ENCODE measurements at regions not wholly inside any gene's neighbourhood (a gene's known extent, or its start where the extent isn't known, plus 50 kb on each side); places are given as distances from the start of the nearest gene placed in this dataset.

GRCh38 chr10:109115179-109115578 lies 808.1 kb downstream of the XPNPEP1 start:
- no peak for DNase-seq
- Histone ChIP-seq H3K4me3 (no peak overlapping the region), H3K36me3 (ENCODE audit: low read depth, missing control alignments) (no peaks in the 10 kb centered on the region), H3K27me3 (no peaks in the 10 kb centered on the region), H3K9me3 (no peaks in the 10 kb centered on the region), H3K4me1 (no peaks in the 10 kb centered on the region), H3K27ac (no peak overlapping the region)
- TF ChIP-seq, protein P1, sequence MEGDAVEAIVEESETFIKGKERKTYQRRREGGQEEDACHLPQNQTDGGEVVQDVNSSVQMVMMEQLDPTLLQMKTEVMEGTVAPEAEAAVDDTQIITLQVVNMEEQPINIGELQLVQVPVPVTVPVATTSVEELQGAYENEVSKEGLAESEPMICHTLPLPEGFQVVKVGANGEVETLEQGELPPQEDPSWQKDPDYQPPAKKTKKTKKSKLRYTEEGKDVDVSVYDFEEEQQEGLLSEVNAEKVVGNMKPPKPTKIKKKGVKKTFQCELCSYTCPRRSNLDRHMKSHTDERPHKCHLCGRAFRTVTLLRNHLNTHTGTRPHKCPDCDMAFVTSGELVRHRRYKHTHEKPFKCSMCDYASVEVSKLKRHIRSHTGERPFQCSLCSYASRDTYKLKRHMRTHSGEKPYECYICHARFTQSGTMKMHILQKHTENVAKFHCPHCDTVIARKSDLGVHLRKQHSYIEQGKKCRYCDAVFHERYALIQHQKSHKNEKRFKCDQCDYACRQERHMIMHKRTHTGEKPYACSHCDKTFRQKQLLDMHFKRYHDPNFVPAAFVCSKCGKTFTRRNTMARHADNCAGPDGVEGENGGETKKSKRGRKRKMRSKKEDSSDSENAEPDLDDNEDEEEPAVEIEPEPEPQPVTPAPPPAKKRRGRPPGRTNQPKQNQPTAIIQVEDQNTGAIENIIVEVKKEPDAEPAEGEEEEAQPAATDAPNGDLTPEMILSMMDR (IDR thresholded peaks at IDR 0.05) = no peak
- no peak for TF ChIP-seq POLR2A (IDR thresholded peaks at IDR 0.05)
- intact Hi-C loops (cut with DNase I; ENCODE audit: low total_unique reads) = no loop called here
- WGBS, 2 donors = 85 to 92% methylated on average over 2 of the region's 2 CpGs

DNA sequence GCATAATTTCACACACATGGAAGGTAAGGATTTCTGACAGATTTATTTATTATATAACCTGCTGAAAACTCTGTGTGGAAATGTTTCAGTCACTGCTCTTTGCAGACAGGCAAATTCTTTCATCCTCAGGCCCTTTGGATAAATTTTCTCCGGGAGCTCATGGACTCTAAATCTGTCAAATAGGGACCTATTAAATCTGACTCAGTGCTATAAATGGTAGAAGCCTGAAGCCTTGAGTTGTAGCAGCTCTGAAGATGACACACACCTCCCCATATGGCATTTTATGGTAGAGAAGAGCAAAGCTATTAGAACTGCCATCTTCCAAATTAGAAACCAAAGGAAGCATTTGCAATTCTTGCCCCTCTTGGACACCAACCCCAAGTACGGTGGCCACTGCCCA lies 808.7 kb downstream of the XPNPEP1 start:
- intact Hi-C loops (cut with DNase I; ENCODE audit: low total_unique reads) = no loop called here
- WGBS, 2 donors = 78 to 83% methylated on average over 2 of the region's 2 CpGs
- Histone ChIP-seq H3K27me3 (no peaks in the 10 kb centered on the region), H3K27ac (no peak overlapping the region), H3K9me3 (no peaks in the 10 kb centered on the region), H3K4me1 (no peaks in the 10 kb centered on the region), H3K36me3 (ENCODE audit: low read depth, missing control alignments) (no peaks in the 10 kb centered on the region), H3K4me3 (no peak overlapping the region)
- TF ChIP-seq, protein P1 (IDR thresholded peaks at IDR 0.05) = no peak
- no peak for TF ChIP-seq POLR2A (IDR thresholded peaks at IDR 0.05)
- DNase-seq = no peak

- TF ChIP-seq, protein P1 (IDR thresholded peaks at IDR 0.05) = no peak
- TF ChIP-seq POLR2A (IDR thresholded peaks at IDR 0.05) = no peak
- no peak overlapping the region for H3K27ac ChIP-seq
- H3K9me3 ChIP-seq = no peaks in the 10 kb centered on the region
- no peak for DNase-seq
- intact Hi-C loops (cut with DNase I; ENCODE audit: low total_unique reads) = no loop called here
- no peaks in the 10 kb centered on the region for H3K4me1 ChIP-seq
- no peaks in the 10 kb centered on the region for H3K27me3 ChIP-seq
- H3K36me3 ChIP-seq (ENCODE audit: low read depth, missing control alignments) = no peaks in the 10 kb centered on the region
- H3K4me3 ChIP-seq = no peak overlapping the region
Measured at GRCh38 chr10:109106604-109107003, 816.7 kb downstream of the XPNPEP1 start.

GRCh38 chr10:109105725-109106124 lies 817.6 kb downstream of the XPNPEP1 start:
- 79 to 85% methylated on average over 2 of the region's 2 CpGs for WGBS, 2 donors
- no peak for TF ChIP-seq POLR2A (IDR thresholded peaks at IDR 0.05)
- TF ChIP-seq, protein P1 (IDR thresholded peaks at IDR 0.05) = no peak
- H3K27me3 ChIP-seq = no peaks in the 10 kb centered on the region
- no peaks in the 10 kb centered on the region for H3K36me3 ChIP-seq (ENCODE audit: low read depth, missing control alignments)
- no peak overlapping the region for H3K4me3 ChIP-seq
- H3K4me1 ChIP-seq = no peaks in the 10 kb centered on the region
- H3K9me3 ChIP-seq = no peaks in the 10 kb centered on the region
- DNase-seq = no peak
- H3K27ac ChIP-seq = no peak overlapping the region
- intact Hi-C loops (cut with DNase I; ENCODE audit: low total_unique reads) = no loop called here

- no peaks in the 10 kb centered on the region for H3K36me3 ChIP-seq (ENCODE audit: low read depth, missing control alignments)
- H3K9me3 ChIP-seq = no peaks in the 10 kb centered on the region
- H3K27me3 ChIP-seq = no peaks in the 10 kb centered on the region
- no peak overlapping the region for H3K4me3 ChIP-seq
- no peak for DNase-seq
- no peak overlapping the region for H3K27ac ChIP-seq
- 89 to 93% methylated on average over 2 of the region's 2 CpGs for whole genome bisulfite sequencing, 2 donors
- no peaks in the 10 kb centered on the region for H3K4me1 ChIP-seq
- no peak for TF ChIP-seq POLR2A (IDR thresholded peaks at IDR 0.05)
- TF ChIP-seq, protein P1 (IDR thresholded peaks at IDR 0.05) = no peak
- intact Hi-C loops (cut with DNase I; ENCODE audit: low total_unique reads) = no loop called here
Measured at GRCh38 chr10:109104806-109105205, 818.5 kb downstream of the XPNPEP1 start.

All from testis (tissue), 2 donors.